Transverse colon (tissue), 4 donors: ENCODE measurements at regions not wholly inside any gene's neighbourhood (a gene's known extent, or its start where the extent isn't known, plus 50 kb on each side); places are given as distances from the start of the nearest gene placed in this dataset.

Source experiments
- CTCF ChIP-seq, 5 experiments: fragments of 200-600 bp in 3 of 5; fragments of 450-650 bp in 2 of 5; sonication (generic) in 3 of 5; IDR thresholded peaks; 1 replicate in 2 of 5; 2 replicates in 3 of 5; pipeline ENCODE4 v1.5.1; 2016 to 2017; ENCODE audit warnings: antibody characterized with exemption in 5 of 5, inconsistent platforms in 3 of 5, mild to moderate bottlenecking in 2 of 5, moderate library complexity in 1 of 5
- POLR2AphosphoS5 ChIP-seq, 3 donors: sonication (generic); formaldehyde crosslinking; IDR thresholded peaks; one replicate each; pipeline ENCODE4 v1.6.1; 2016; ENCODE audit warnings: antibody characterized with exemption in 3 of 3

- TF ChIP-seq POLR2AphosphoS5 (IDR thresholded peaks at IDR 0.05): no peak
- TF ChIP-seq CTCF (IDR thresholded peaks at IDR 0.05): no peak
Observed at GRCh38 chr18:65606551-65607130, 144.2 kb upstream of the CDH7 start.
